Astrocyte (in vitro differentiated cells and primary cell): ENCODE measurements at regions not wholly inside any gene's neighbourhood (a gene's known extent, or its start where the extent isn't known, plus 50 kb on each side); places are given as distances from the start of the nearest gene placed in this dataset. TPM values are rescaled to one million over a fixed set of nuclear protein-coding genes. Genes with fewer than 3 reads are reported as not detected.

Experiments used
- microRNA-seq: library from miRNA; unstranded; fragments of <30 nt; microRNA quantifications from one replicate; pipeline ENCODE4 v1.2.0, GENCODE V29; 2020

Small RNAs in the stretch of these regions (microRNA-seq; reads per million reads assigned to microRNA genes)
- gene MIR4303 (not detected), gene MIR4495 (not detected)
